ENCODE measurements at regions not wholly inside any gene's neighbourhood (a gene's known extent, or its start where the extent isn't known, plus 50 kb on each side); places are given as distances from the start of the nearest gene placed in this dataset.

GRCh38 chr2:10993001-10993481 lies 81.3 kb downstream of the KCNF1 start:
- Histone ChIP-seq H3K9ac (ENCODE audit: low read length in 5 of 5) (no peak overlapping the region), H3K4me3 (ENCODE audit: low read depth in 1 of 5, low read length in 5 of 5) (no peak overlapping the region), H3K27ac (ENCODE audit: low read depth, low read length) (no peak overlapping the region), H3K9me3 (ENCODE audit: control insufficient read depth in 5 of 5, low read length in 5 of 5) (no peaks in the 10 kb centered on the region), H3K27me3 (ENCODE audit: control insufficient read depth in 5 of 5, insufficient read depth in 4 of 5, low read length in 5 of 5) (peaks cover 0 to 7% (median 3%) of the 10 kb centered on the region in 5 donors), H3K4me1 (ENCODE audit: control insufficient read depth in 5 of 5, insufficient read depth in 5 of 5, low read length in 5 of 5) (peaks cover 0 to 3% (median 0%) of the 10 kb centered on the region in 5 donors), H3K36me3 (ENCODE audit: control insufficient read depth in 5 of 5, insufficient read depth in 5 of 5, low read length in 5 of 5) (no peaks in the 10 kb centered on the region)

- H3K4me1 ChIP-seq (ENCODE audit: control insufficient read depth in 5 of 5, insufficient read depth in 5 of 5, low read length in 5 of 5) = peaks cover 0 to 3% (median 0%) of the 10 kb centered on the region in 5 donors
- H3K9me3 ChIP-seq (ENCODE audit: control insufficient read depth in 5 of 5, low read length in 5 of 5) = no peaks in the 10 kb centered on the region
- no peak overlapping the region for H3K9ac ChIP-seq (ENCODE audit: low read length in 5 of 5)
- H3K4me3 ChIP-seq (ENCODE audit: low read depth in 1 of 5, low read length in 5 of 5) = no peak overlapping the region
- peaks cover 0 to 7% (median 3%) of the 10 kb centered on the region in 5 donors for H3K27me3 ChIP-seq (ENCODE audit: control insufficient read depth in 5 of 5, insufficient read depth in 4 of 5, low read length in 5 of 5)
- H3K27ac ChIP-seq (ENCODE audit: low read depth, low read length) = no peak overlapping the region
- H3K36me3 ChIP-seq (ENCODE audit: control insufficient read depth in 5 of 5, insufficient read depth in 5 of 5, low read length in 5 of 5) = no peaks in the 10 kb centered on the region
Observed at GRCh38 chr2:10995366-10995970, 83.7 kb downstream of the KCNF1 start.

- Histone ChIP-seq H3K9me3 (ENCODE audit: control insufficient read depth in 5 of 5, low read length in 5 of 5) (no peaks in the 10 kb centered on the region), H3K27ac (ENCODE audit: low read depth, low read length) (no peak overlapping the region), H3K4me1 (ENCODE audit: control insufficient read depth in 5 of 5, insufficient read depth in 5 of 5, low read length in 5 of 5) (no peaks in the 10 kb centered on the region), H3K36me3 (ENCODE audit: control insufficient read depth in 5 of 5, insufficient read depth in 5 of 5, low read length in 5 of 5) (no peaks in the 10 kb centered on the region), H3K4me3 (ENCODE audit: low read depth in 1 of 5, low read length in 5 of 5) (no peak overlapping the region), H3K27me3 (ENCODE audit: control insufficient read depth in 5 of 5, insufficient read depth in 4 of 5, low read length in 5 of 5) (no peaks in the 10 kb centered on the region), H3K9ac (ENCODE audit: low read length in 5 of 5) (no peak overlapping the region)
Observed at GRCh38 chr2:11004199-11004598, 92.5 kb downstream of the KCNF1 start.

- no peaks in the 10 kb centered on the region for H3K36me3 ChIP-seq (ENCODE audit: control insufficient read depth in 5 of 5, insufficient read depth in 5 of 5, low read length in 5 of 5)
- H3K9me3 ChIP-seq (ENCODE audit: control insufficient read depth in 5 of 5, low read length in 5 of 5) = no peaks in the 10 kb centered on the region
- no peak overlapping the region for H3K4me3 ChIP-seq (ENCODE audit: low read depth in 1 of 5, low read length in 5 of 5)
- H3K27me3 ChIP-seq (ENCODE audit: control insufficient read depth in 5 of 5, insufficient read depth in 4 of 5, low read length in 5 of 5) = no peaks in the 10 kb centered on the region
- no peak overlapping the region for H3K27ac ChIP-seq (ENCODE audit: low read depth, low read length)
- H3K4me1 ChIP-seq (ENCODE audit: control insufficient read depth in 5 of 5, insufficient read depth in 5 of 5, low read length in 5 of 5) = no peaks in the 10 kb centered on the region
- no peak overlapping the region for H3K9ac ChIP-seq (ENCODE audit: low read length in 5 of 5)
Observed at GRCh38 chr2:11005032-11005431, 93.3 kb downstream of the KCNF1 start.

GRCh38 chr2:11006191-11006590 lies 94.5 kb downstream of the KCNF1 start:
- Histone ChIP-seq H3K9me3 (ENCODE audit: control insufficient read depth in 5 of 5, low read length in 5 of 5) (peaks cover 1 to 8% (median 7%) of the 10 kb centered on the region in 5 donors), H3K27ac (ENCODE audit: low read depth, low read length) (no peak overlapping the region), H3K36me3 (ENCODE audit: control insufficient read depth in 5 of 5, insufficient read depth in 5 of 5, low read length in 5 of 5) (no peaks in the 10 kb centered on the region), H3K4me3 (ENCODE audit: low read depth in 1 of 5, low read length in 5 of 5) (no peak overlapping the region), H3K4me1 (ENCODE audit: control insufficient read depth in 5 of 5, insufficient read depth in 5 of 5, low read length in 5 of 5) (no peaks in the 10 kb centered on the region), H3K27me3 (ENCODE audit: control insufficient read depth in 5 of 5, insufficient read depth in 4 of 5, low read length in 5 of 5) (no peaks in the 10 kb centered on the region), H3K9ac (ENCODE audit: low read length in 5 of 5) (no peak overlapping the region)

- no peaks in the 10 kb centered on the region for H3K4me1 ChIP-seq (ENCODE audit: control insufficient read depth in 5 of 5, insufficient read depth in 5 of 5, low read length in 5 of 5)
- no peak overlapping the region for H3K27ac ChIP-seq (ENCODE audit: low read depth, low read length)
Observed at GRCh38 chr2:11007331-11008264, 95.9 kb downstream of the KCNF1 start.

GRCh38 chr2:11008773-11009172 lies 97.0 kb downstream of the KCNF1 start:
- H3K9ac ChIP-seq (ENCODE audit: low read length in 5 of 5) = no peak overlapping the region
- H3K36me3 ChIP-seq (ENCODE audit: control insufficient read depth in 5 of 5, insufficient read depth in 5 of 5, low read length in 5 of 5) = no peaks in the 10 kb centered on the region
- H3K4me3 ChIP-seq (ENCODE audit: low read depth in 1 of 5, low read length in 5 of 5) = no peak overlapping the region
- H3K27ac ChIP-seq (ENCODE audit: low read depth, low read length) = no peak overlapping the region
- peaks cover 4 to 21% (median 17%) of the 10 kb centered on the region in 5 donors for H3K9me3 ChIP-seq (ENCODE audit: control insufficient read depth in 5 of 5, low read length in 5 of 5)
- H3K27me3 ChIP-seq (ENCODE audit: control insufficient read depth in 5 of 5, insufficient read depth in 4 of 5, low read length in 5 of 5) = no peaks in the 10 kb centered on the region
- no peaks in the 10 kb centered on the region for H3K4me1 ChIP-seq (ENCODE audit: control insufficient read depth in 5 of 5, insufficient read depth in 5 of 5, low read length in 5 of 5)

More at GRCh38 chr2:11007331-11008264, 95.9 kb downstream of the KCNF1 start:
- no peaks in the 10 kb centered on the region for H3K36me3 ChIP-seq (ENCODE audit: control insufficient read depth in 5 of 5, insufficient read depth in 5 of 5, low read length in 5 of 5)
- H3K4me3 ChIP-seq (ENCODE audit: low read depth in 1 of 5, low read length in 5 of 5) = no peak overlapping the region
- peaks cover 4 to 21% (median 17%) of the 10 kb centered on the region in 5 donors for H3K9me3 ChIP-seq (ENCODE audit: control insufficient read depth in 5 of 5, low read length in 5 of 5)
- no peaks in the 10 kb centered on the region for H3K27me3 ChIP-seq (ENCODE audit: control insufficient read depth in 5 of 5, insufficient read depth in 4 of 5, low read length in 5 of 5)
- no peak overlapping the region for H3K9ac ChIP-seq (ENCODE audit: low read length in 5 of 5)

- H3K9me3 ChIP-seq (ENCODE audit: control insufficient read depth in 5 of 5, low read length in 5 of 5) = peaks cover 4 to 21% (median 17%) of the 10 kb centered on the region in 5 donors
- H3K9ac ChIP-seq (ENCODE audit: low read length in 5 of 5) = no peak overlapping the region
- no peak overlapping the region for H3K4me3 ChIP-seq (ENCODE audit: low read depth in 1 of 5, low read length in 5 of 5)
Observed at GRCh38 chr2:11009176-11009575, 97.4 kb downstream of the KCNF1 start.

GRCh38 chr2:11009891-11010290 lies 98.2 kb downstream of the KCNF1 start:
- Histone ChIP-seq H3K4me3 (ENCODE audit: low read depth in 1 of 5, low read length in 5 of 5) (no peak overlapping the region), H3K9me3 (ENCODE audit: control insufficient read depth in 5 of 5, low read length in 5 of 5) (peaks cover 4 to 21% (median 17%) of the 10 kb centered on the region in 5 donors), H3K9ac (ENCODE audit: low read length in 5 of 5) (no peak overlapping the region), H3K36me3 (ENCODE audit: control insufficient read depth in 5 of 5, insufficient read depth in 5 of 5, low read length in 5 of 5) (no peaks in the 10 kb centered on the region), H3K27me3 (ENCODE audit: control insufficient read depth in 5 of 5, insufficient read depth in 4 of 5, low read length in 5 of 5) (peaks cover 0 to 4% (median 0%) of the 10 kb centered on the region in 5 donors), H3K27ac (ENCODE audit: low read depth, low read length) (no peak overlapping the region), H3K4me1 (ENCODE audit: control insufficient read depth in 5 of 5, insufficient read depth in 5 of 5, low read length in 5 of 5) (no peaks in the 10 kb centered on the region)

More at GRCh38 chr2:11009176-11009575, 97.4 kb downstream of the KCNF1 start:
- H3K27me3 ChIP-seq (ENCODE audit: control insufficient read depth in 5 of 5, insufficient read depth in 4 of 5, low read length in 5 of 5) = peaks cover 0 to under 1% (median 0%) of the 10 kb centered on the region in 5 donors
- no peaks in the 10 kb centered on the region for H3K36me3 ChIP-seq (ENCODE audit: control insufficient read depth in 5 of 5, insufficient read depth in 5 of 5, low read length in 5 of 5)
- H3K27ac ChIP-seq (ENCODE audit: low read depth, low read length) = no peak overlapping the region
- no peaks in the 10 kb centered on the region for H3K4me1 ChIP-seq (ENCODE audit: control insufficient read depth in 5 of 5, insufficient read depth in 5 of 5, low read length in 5 of 5)

- H3K4me1 ChIP-seq (ENCODE audit: control insufficient read depth in 5 of 5, insufficient read depth in 5 of 5, low read length in 5 of 5) = no peaks in the 10 kb centered on the region
- peaks cover 0 to 4% (median 1%) of the 10 kb centered on the region in 5 donors for H3K27me3 ChIP-seq (ENCODE audit: control insufficient read depth in 5 of 5, insufficient read depth in 4 of 5, low read length in 5 of 5)
- peaks cover 4 to 21% (median 17%) of the 10 kb centered on the region in 5 donors for H3K9me3 ChIP-seq (ENCODE audit: control insufficient read depth in 5 of 5, low read length in 5 of 5)
- no peak overlapping the region for H3K4me3 ChIP-seq (ENCODE audit: low read depth in 1 of 5, low read length in 5 of 5)
- no peak overlapping the region for H3K27ac ChIP-seq (ENCODE audit: low read depth, low read length)
- no peaks in the 10 kb centered on the region for H3K36me3 ChIP-seq (ENCODE audit: control insufficient read depth in 5 of 5, insufficient read depth in 5 of 5, low read length in 5 of 5)
- no peak overlapping the region for H3K9ac ChIP-seq (ENCODE audit: low read length in 5 of 5)
Observed at GRCh38 chr2:11011359-11011758, 99.6 kb downstream of the KCNF1 start.

Data from subcutaneous abdominal adipose tissue (tissue), 5 donors.